Keratinocyte (primary cell): ENCODE measurements at regions not wholly inside any gene's neighbourhood (a gene's known extent, or its start where the extent isn't known, plus 50 kb on each side); places are given as distances from the start of the nearest gene placed in this dataset.

Source experiments
- CTCF ChIP-seq, 3 experiments: IDR thresholded peaks in 1 of 3; conservative IDR thresholded peaks in 1 of 3; optimal IDR thresholded peaks in 1 of 3; 2 replicates in 2 of 3; 3 replicates in 1 of 3; pipeline versions ENCODE3 to v1.5.1; 2011; ENCODE audit warnings: low read length in 3 of 3, mild to moderate bottlenecking in 3 of 3, moderate library complexity in 2 of 3, control low read depth in 1 of 3, inconsistent platforms in 1 of 3; ENCODE audit not compliant: insufficient read depth in 2 of 3; ENCODE audit errors: extremely low read depth in 1 of 3
- EZH2 ChIP-seq: IDR thresholded peaks from one replicate; pipeline ENCODE4 v1.6.1; 2012; ENCODE audit warnings: inconsistent platforms, mild to moderate bottlenecking, low read length, moderate library complexity

- TF ChIP-seq CTCF (optimal IDR thresholded peaks at IDR 0.05 in 1 of 3, IDR thresholded peaks at IDR 0.05 in 1 of 3, conservative IDR thresholded peaks at IDR 0.05 in 1 of 3; ENCODE audit: extremely low read depth in 1 of 3, insufficient read depth in 2 of 3, low read length in 3 of 3) (no peak), EZH2 (no peak)
Measured at GRCh38 chr1:73910062-73910461, 287.9 kb downstream of the LRRIQ3 start.
